NCI-H2196 (cell line): ENCODE measurements at regions not wholly inside any gene's neighbourhood (a gene's known extent, or its start where the extent isn't known, plus 50 kb on each side); places are given as distances from the start of the nearest gene placed in this dataset.

ENCODE experiments used
- DNase-seq: peaks from one replicate; lab custom pipeline; 2025; ENCODE audit not compliant: unreplicated experiment; lab: John Stamatoyannopoulos, UW

DNA sequence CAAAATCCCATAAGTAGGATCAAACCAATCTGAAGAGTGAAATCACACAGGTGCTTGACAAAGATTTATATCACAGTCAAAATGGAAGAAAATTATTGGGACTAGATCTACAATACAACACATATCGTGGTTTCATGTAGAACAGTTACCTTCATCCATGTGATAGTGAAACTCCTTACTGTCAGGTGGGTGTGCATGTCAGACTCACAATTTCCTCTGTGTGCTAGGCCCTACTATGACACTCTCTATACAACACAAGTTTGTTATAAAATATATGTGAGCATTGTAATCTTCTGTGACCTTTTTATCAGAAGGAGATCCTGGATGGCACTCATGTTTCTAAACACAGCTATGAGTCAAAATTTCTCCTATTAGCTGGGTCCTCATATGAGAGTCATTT, 947.0 kb upstream of the TSPY4 start:
- no peak for DNase-seq

DNA sequence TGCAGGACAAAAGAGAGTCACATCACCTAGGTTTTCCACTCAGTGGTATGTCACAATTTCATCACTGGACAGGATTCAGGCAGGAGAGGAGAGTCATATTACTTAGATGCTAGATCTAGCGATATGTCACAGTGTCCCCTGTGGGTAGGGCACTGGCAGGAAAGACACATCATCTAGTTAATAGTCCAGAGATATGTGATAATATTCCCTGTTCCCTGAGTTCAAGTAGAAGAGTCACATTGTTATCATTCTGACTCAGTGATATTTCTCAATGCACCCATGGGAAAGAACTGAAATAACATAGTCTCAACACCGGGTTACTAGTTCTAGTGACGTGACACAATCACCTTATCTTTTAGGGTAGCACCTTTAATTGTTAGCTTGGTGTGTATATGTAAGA, 944.0 kb upstream of the TSPY4 start:
- no peak for DNase-seq

DNA sequence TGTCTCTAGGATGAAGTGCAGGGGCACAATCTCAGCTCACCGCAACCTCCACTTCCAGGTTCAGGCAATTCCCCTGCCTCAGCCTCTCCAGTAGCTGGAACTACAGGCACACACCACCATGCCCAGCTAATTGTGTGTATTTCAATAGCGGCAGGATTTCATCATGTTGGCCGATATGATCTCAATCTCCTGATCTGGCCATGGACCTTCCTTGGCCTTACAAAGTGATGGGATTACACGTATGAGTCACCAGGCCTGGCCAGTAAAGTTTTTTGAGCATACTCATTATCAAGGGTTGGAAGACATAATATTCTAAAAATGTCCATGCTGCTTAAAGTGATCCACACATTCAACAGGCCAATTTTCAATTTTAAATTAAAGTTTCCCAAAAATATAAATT, 914.4 kb upstream of the TSPY4 start:
- no peak for DNase-seq

DNA sequence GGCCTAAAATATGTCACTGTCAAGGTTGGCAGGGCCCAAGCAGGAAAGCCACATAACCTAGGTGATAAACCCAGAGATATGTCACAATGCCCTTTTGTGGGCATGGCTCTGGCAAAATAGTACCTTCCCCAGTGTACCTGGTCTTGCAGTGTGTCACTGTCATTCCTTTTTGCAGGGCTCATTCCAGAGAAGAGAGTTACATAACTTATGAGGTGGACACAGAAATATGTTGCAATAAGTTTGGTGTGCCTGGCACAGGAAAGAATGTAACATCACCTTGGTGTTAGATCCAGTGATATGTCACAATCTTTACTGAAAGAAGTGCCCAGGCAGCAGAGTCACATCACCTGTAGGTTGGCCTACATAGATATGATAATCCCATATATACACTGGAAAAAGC, 910.8 kb upstream of the TSPY4 start:
- DNase-seq = no peak

DNA sequence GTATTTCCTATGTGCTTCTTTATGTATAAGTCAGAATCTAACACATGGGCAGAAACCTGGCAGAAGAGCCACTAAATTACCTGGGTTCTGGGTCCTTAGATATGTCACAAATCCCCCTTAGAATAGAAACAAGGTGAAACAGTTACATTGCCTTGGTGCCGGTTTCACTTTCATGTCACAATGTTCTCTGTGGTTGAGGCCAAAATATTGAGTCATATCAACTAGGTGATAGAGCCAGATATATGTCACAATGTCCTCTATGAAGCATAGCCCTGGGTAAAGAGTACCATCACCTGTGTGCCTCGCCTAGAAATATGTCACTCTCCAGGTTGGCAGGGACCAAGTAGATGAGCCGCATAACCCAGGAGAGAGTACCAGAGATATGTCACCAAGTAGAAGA, 899.8 kb upstream of the TSPY4 start:
- DNase-seq = no peak

DNA sequence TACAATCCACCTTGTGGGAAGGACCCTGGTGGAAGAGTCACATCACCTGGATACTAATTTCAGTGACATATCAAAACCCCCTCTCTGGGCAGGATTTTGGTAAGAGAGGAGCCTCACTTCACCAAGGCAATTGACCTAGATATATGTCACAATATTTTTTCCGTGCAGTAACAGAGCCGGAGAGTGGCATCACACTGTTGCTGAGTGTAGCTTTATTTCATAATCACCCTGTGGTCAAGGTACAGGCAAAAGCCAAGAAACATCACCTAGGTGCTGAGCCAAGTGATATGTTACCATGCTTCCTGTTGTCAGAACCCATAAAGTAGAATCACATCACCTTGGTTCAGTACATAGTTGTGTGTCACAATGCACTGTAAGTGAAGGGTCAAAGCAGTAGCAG, 895.2 kb upstream of the TSPY4 start:
- DNase-seq = no peak

DNA sequence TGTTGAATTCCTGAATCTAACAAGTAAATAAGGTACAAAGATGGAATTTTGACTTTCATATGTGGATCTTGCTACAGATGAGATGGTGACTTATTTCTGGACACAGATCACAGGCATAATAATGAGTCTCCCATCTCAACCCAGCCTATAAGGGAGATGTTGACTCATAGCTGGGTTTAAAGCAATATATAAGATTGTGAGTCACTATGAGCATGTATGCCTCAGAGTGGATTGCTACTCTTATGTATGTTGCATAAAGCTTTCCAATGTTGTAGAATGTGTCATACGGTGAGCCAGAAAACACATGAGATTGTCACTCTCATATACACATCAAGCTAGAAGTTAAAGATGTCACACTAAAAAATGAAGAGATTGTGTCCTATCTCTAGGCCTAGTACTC, 884.3 kb upstream of the TSPY4 start:
- DNase-seq = no peak

DNA sequence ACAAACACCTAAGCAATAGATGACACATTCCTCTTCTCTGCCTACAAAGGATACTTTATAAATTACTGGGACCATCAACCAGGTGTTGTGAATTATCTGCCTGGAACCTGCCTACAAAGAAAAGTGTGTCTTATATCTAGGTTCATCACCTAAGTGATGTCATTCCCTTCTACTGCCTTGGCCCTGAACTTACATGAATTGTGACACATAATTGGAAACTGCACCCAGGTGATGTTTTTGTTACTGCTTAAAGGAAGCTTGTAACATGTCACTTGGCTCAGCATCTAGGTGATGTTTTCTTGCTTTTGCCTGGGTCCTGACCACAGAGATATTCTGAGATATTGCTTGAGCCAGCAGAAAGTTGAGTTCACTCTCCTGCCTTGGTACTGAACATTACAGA, 870.5 kb upstream of the TSPY4 start:
- DNase-seq = no peak

DNA sequence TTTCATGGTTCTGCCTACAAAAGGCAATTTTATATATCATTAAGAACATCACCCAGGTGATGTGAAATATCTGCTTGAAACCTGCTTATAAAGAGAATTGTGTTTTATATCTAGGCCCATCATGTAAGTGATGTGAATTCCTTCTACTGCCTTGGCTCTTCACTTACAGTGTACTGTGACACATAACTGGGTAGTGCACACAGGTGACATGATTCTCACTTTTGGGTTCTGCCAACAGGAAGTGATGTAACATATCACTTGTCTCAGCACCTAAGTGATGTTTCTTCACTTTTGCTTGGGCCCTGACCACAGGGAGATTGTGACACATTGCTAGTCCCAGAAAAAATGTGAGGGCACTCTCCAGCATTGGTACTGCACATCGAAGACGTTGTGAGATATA, 867.0 kb upstream of the TSPY4 start:
- no peak for DNase-seq

DNA sequence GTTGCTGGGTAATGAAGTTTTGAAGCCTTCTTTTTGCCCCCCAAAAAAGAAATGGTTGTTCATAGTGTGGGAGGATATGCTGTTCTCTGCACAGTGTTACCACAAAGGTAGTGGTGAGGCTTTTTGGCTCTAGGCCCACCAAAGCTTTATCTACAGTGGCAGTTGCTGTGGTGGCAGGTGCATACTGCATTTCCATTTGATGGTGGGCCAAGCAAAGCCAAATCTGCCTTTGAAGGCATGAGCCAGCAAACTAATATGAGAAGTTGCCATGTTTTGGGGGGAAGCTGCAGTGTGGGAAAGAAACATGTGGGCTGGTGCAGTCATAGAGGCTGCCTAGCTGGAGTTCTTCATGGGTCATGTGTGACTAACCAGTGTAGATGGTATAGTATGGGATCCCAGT, 858.1 kb upstream of the TSPY4 start:
- no peak for DNase-seq

DNA sequence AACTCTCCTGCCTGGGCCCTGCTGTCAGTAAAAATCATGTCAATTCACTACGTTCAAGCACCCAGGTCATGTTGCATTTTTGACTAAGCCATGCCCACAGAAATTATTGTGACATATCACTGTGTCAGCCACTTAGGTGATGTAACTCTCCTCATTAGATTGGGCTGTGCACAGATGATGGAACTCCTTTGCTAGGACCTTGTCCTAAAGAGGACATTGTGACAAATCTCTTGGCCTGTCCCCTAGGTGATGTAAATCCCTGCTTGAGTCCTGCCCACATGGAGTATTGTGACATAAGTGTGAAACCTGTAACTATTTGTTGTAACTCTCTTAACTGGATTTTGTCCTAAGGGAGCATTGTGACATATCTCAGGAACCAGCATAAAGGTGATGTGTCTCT, 848.3 kb upstream of the TSPY4 start:
- no peak for DNase-seq

DNA sequence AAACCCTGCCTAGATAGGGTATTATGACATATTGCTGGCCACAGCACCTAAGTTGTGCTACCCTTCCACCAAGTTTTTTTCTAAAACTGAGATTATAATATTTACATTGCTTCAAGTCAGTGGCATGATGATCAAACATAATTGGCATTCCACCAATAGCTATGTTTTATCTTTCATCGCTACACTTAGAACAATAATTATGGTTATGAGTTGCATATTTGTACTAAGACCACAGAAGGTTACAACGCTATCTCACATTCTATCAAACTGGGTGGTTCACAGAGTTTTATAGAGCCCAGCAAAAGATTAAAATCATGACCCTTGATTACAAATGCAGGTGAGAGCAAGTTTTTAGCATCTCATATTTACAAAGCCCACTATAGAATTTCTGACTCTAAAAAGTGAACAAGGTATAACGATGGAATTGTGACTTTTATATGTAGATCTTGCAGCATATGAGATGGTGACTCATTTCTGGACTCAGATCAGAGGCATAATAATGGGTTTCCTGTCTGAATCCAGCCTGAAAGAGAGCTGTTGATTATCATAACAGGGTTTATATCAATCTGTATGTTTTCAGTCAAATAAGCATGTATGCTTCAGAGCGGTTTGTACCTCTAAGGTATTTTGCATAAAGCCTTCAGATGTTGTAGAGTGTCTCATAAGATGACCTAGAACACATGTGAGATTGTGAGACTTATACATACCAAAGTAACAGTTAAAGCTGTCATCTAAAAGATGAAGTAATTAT, 847.2 kb upstream of the TSPY4 start:
- no peak for DNase-seq

DNA sequence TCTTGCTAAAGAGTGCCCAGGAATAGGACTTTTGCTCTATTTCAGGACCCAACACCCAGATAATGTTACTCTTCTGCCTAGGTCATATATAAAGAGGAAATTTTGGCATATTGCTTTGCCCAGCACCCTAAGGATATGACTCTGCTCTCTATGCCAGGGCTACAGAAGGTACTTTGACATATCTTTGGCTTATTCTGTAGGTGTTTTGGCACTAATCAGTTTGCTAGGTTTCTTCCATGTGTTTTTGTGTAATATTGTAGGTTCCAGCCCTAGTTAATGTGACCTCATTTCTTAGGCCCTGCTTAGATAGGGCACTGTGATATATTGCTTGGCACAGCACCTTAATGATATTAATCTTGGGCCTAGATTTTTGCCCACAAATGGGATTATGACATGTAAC, 842.9 kb upstream of the TSPY4 start:
- no peak for DNase-seq

DNA sequence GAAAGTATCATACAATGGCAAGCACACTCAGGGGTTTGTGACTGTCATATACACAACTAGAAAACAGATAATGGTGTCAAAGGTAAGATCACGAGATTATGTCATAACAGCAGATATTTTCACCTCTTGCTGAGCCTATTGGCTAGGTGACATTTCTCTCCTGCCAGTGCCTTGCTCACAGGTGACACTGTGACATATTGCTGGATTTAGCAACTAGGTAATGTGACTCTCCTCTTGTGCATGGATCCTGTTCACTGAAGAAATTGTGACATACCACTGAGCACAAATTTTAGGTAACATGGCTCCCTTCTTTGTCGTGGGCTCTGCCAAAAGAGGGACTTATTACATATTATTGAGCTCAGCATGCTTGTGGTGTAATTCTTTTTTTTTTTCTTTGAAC, 842.0 kb upstream of the TSPY4 start:
- DNase-seq = no peak

DNA sequence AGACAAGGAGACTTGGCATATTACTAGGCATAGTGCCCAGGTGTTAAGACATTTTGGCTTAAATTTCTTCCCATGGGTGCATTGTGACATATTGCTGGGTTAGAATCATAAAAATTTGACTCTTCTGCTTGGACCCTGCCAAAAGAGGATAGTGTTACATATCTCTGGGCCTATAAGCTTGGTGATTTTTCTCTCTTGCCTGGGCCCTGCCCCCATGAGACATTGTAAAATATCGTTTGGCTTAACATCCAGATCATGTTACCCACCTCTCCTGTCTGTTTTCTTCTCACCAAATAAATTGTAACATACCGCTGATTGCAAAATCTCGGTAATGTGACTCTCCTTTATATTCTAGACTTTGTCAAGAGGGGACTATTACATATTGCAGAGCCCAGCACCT, 836.4 kb upstream of the TSPY4 start:
- DNase-seq = no peak

DNA sequence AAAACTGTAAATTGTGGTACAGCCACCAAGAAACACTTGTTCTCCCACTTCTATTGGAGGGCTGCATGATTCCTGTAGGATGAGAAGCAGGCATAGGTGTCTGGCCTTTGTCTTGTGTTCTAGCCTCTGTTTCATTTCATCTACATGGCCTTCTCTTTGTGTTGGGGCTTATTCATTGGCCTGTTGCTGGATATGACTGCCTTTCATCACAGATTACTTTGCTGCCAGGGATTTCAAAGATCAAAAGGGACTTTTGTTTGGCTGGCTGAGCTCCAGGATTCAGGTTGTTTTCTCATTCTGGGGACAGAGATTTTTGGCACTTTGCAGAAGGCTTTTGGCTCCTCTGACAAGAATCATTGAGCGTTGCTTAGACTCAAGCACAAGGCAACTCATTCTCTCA, 803.8 kb upstream of the TSPY4 start:
- no peak for DNase-seq

DNA sequence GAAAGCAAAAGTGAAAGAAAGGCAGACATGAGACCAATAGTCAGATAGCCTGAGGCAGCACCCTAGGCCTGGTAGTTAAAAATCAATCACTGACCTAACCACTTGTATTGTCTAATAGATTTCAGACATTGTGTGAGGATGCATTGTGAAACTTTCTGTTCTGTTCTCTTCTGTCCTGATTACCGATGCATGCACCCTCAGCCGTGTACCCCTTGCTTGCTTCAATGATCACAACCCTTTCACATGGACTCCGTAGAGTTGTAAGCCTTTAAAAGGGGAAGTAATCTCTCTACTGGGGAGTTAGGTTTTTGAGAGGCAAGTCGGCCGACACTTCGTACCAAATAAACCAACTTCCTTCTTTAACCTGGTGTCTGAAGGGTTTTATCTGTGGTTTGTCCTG, 801.6 kb upstream of the TSPY4 start:
- DNase-seq = no peak

DNA sequence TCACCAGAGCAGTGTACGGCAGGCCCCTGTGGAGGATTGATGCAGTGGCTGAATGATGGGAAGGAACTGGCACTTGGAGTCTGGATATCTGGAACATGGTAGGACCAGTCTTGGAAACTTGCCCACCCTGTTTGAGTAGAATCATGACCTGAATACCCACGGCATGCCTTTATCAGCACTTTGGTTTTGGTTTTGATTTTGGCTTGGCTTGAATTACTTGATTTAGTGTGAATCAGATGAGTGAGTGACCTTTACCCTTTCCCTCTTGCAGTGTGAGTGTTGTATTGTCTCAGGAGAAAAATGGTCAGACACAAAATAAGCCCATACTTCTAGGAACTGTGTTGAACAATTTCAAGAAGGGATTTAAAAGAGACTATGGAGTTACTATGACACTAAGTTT, 801.0 kb upstream of the TSPY4 start:
- DNase-seq = no peak

DNA sequence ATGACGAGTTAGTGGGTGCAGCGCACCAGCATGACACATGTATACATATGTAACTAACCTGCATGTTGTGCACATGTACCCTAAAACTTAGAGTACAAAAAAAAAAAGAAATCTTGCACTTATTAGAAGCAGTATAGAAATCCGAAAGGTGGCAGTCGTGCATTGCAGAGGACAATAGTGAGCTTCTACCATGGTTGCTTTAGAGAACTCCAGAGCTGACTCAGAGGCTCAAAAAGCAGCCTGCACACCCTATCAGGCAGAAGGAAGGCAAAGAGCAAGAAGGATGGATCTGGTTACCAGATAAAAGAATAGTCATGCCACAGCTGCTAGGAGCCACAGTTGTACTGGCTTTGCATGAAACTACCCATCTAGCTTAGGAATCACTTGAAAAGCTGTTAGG, 796.0 kb upstream of the TSPY4 start:
- no peak for DNase-seq

DNA sequence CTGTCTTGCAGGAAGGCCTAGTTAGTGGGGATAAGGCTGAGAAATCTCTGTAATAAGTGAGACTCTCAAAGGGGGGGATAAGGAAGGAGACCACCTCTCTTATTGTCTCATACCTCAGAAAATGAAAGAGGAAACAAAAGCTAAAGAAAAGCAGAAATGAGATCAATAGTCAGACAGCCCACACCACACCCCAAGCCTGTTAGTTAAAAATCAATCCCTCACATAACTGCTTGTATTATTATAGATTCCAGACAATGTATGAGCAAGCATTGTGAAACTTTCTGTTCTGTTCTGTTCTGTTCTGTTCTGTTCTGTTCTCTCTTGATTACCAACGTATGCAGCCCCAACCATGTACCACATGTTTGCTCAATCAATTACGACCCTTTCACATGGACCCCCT, 792.5 kb upstream of the TSPY4 start:
- no peak for DNase-seq

DNA sequence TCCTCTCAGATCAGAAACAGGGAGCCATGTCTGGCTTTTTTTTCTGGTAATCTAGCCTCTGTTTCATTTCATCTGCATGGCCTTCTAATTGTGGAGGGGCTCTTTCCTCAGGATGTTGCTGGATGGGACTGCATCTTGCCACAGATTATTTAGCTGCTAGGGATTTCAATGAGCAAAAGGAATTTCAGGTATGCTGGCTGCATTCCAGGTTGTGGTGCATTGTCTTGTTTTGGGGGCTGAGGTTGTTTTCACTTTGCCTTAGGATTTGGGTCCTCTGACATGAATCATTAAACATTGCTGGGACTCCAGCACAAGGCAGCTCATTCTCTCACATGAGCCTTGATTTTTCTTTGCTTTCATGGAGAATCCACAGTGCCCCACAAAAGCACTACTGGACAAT, 789.3 kb upstream of the TSPY4 start:
- no peak for DNase-seq

DNA sequence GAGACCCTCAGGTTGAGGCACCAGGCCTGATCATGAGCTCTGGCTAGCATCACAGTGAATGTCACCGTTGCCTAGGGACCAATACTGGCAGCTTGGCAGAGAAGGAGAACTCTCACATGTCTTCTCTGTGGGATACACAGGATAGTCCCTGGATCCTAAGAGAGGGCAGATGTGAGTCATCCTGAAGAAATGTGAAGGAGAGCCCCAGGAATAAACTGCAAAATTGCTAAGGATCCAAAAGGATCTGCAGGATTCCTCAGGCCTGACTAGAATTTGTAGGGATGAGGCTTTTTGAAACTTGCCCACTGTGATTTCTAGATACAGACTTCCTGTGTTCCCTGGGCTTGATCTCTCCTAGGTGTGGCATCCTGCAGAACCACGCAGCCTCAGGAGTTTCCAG, 785.9 kb upstream of the TSPY4 start:
- DNase-seq = no peak

DNA sequence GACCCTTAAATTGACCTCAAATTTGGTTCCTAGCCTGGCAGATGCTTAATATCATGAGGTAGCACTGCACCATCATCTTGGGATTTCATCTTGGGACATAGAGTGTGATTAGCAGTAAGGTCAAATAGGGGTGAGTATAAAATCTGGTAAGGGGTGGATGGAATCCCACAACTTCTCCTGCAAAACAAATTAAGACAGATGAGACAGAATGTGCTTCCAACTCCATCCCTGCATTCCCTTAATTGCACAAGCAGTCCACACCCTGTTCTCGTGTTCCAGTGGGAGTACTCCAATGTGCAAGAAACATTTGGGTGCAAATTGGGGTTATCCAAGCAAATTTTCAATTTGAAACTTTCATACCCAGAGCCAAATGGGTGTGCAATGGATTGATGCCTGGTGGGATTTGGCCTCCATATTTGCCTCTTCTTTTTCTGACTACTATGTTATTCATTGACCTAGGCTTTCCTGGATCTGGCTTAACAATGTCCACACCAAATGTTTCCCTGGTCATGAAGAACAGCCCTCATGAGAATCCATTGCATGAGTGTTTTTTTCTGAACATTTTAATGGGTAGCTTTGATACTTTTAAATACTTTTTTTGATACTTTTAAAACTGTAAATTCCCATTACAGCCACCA, 785.0 kb upstream of the TSPY4 start:
- no peak for DNase-seq
